HCT116 (cell line): ENCODE measurements at regions not wholly inside any gene's neighbourhood (a gene's known extent, or its start where the extent isn't known, plus 50 kb on each side); places are given as distances from the start of the nearest gene placed in this dataset.

Experiments
- ATAC-seq: fragments of 200-7000 bp; cut with Tn5 transposase; 2 replicates; pipeline ENCODE4 v1.9.1; 2020; ENCODE audit warnings: mild to moderate bottlenecking, moderate library complexity
- BruUV-seq: library from RNA; stranded (reverse); fragments of 400-500 nt; replicated peaks from 2 replicates; lab custom pipeline; 2021; lab: Mats Ljungman, UMichigan
- CTCF ChIA-PET: fragments of 300-600 bp; sonication (Branson Sonifier 250); formaldehyde crosslinking; loops from one replicate; lab custom pipeline; 2021; ENCODE audit warnings: antibody characterized with exemption; lab: Charles Lee
- POLR2A ChIA-PET: fragments of 300-600, 350-600 bp; sonication (Branson Sonifier 250); formaldehyde crosslinking; loops from one replicate; lab custom pipeline; 2021; ENCODE audit warnings: antibody characterized with exemption; lab: Charles Lee
- RAD21 ChIA-PET, 2 experiments: fragments of 300-600 bp; sonication (Branson Sonifier 250); formaldehyde crosslinking; loops; one replicate each; lab custom pipeline; 2023; ENCODE audit warnings: low total read pairs in 2 of 2; ENCODE audit not compliant: uncharacterized antibody in 2 of 2, unreplicated experiment in 2 of 2, low non-redundant PET in 1 of 2; lab: Charles Lee
- DNase-seq: peaks from one replicate; pipeline ENCODE4 v3.0.0-alpha.2; 2010; ENCODE audit warnings: low read depth, low spot score
- H2AFZ ChIP-seq: fragments of 200-600 bp; shearing (Covaris generic), sonication (generic); 2 replicates; pipeline ENCODE4 v1.6.1; 2017; ENCODE audit warnings: low read depth, mixed run types, mixed read lengths, antibody characterized with exemption, low read length; ENCODE audit not compliant: poor library complexity, severe bottlenecking
- H3K27ac ChIP-seq: 2 replicates; pipeline ENCODE4 v1.5.1; 2012; ENCODE audit warnings: low read depth, low read length
- H3K27me3 ChIP-seq: fragments of 200-600 bp; sonication (generic); 2 replicates; pipeline ENCODE4 v1.6.1; 2016; ENCODE audit warnings: mixed run types, low read length, mixed read lengths; ENCODE audit not compliant: insufficient read depth
- H3K36me3 ChIP-seq, 2 experiments: fragments of 200-500 bp in 1 of 2; fragments of 200-600 bp in 1 of 2; sonication (Bioruptor generic) in 1 of 2; sonication (generic) in 1 of 2; 2 replicates each; pipeline versions ENCODE4 v1.5.1 to v1.6.1; 2014 to 2016; ENCODE audit warnings: low read length in 2 of 2, inconsistent platforms in 1 of 2, mixed read lengths in 1 of 2, mixed run types in 1 of 2; ENCODE audit not compliant: insufficient read depth in 2 of 2, control insufficient read depth in 1 of 2
- H3K4me1 ChIP-seq, 2 experiments: fragments of 200-600 bp in 1 of 2; sonication (generic) in 1 of 2; 2 replicates each; pipeline versions ENCODE4 v1.5.1 to v1.6.1; 2012 to 2017; ENCODE audit warnings: low read length in 2 of 2, inconsistent platforms in 1 of 2, mild to moderate bottlenecking in 1 of 2, mixed read lengths in 1 of 2, mixed run types in 1 of 2, moderate library complexity in 1 of 2; ENCODE audit not compliant: insufficient read depth in 2 of 2, control insufficient read depth in 1 of 2
- H3K4me2 ChIP-seq: fragments of 200-600 bp; sonication (generic); 2 replicates; pipeline ENCODE4 v1.6.1; 2017; ENCODE audit warnings: mixed run types, low read length, mixed read lengths
- H3K4me3 ChIP-seq, 2 experiments: fragments of 200-600 bp in 1 of 2; sonication (generic) in 1 of 2; replicated peaks in 1 of 2; 2 replicates each; pipeline ENCODE4 v1.5.1; 2011 to 2016; ENCODE audit warnings: low read length in 2 of 2, control low read depth in 1 of 2, low read depth in 1 of 2, mild to moderate bottlenecking in 1 of 2, mixed read lengths in 1 of 2, mixed run types in 1 of 2
- H3K79me2 ChIP-seq: fragments of 200-600 bp; sonication (generic); 2 replicates; pipeline ENCODE4 v1.6.1; 2017; ENCODE audit warnings: mild to moderate bottlenecking, mixed run types, low read length, moderate library complexity, mixed read lengths; ENCODE audit not compliant: insufficient read depth
- H3K9ac ChIP-seq: fragments of 200-600 bp; sonication (generic); 2 replicates; pipeline ENCODE4 v1.6.1; 2016; ENCODE audit warnings: low read length, mixed read lengths
- H3K9me2 ChIP-seq: fragments of 200-600 bp; sonication (generic), shearing (Covaris generic); 2 replicates; pipeline ENCODE4 v1.6.1; 2017; ENCODE audit warnings: mixed run types, mild to moderate bottlenecking, moderate library complexity; ENCODE audit not compliant: insufficient read depth
- H3K9me3 ChIP-seq, 2 experiments: fragments of 200-500 bp in 1 of 2; fragments of 200-600 bp in 1 of 2; sonication (Bioruptor generic) in 1 of 2; sonication (generic) in 1 of 2; 2 replicates each; pipeline ENCODE4 v1.6.1; 2014 to 2017; ENCODE audit warnings: low read length in 2 of 2, mixed read lengths in 2 of 2, inconsistent platforms in 1 of 2, low read depth in 1 of 2, mild to moderate bottlenecking in 1 of 2, mixed run types in 1 of 2, moderate library complexity in 1 of 2; ENCODE audit not compliant: control insufficient read depth in 1 of 2, insufficient read depth in 1 of 2
- H4K20me1 ChIP-seq: fragments of 200-600 bp; sonication (generic), shearing (Covaris generic); 2 replicates; pipeline ENCODE4 v1.6.1; 2017; ENCODE audit warnings: mixed run types, mild to moderate bottlenecking, moderate library complexity; ENCODE audit not compliant: insufficient read depth
- CBX3 ChIP-seq: IDR thresholded peaks from 2 replicates; pipeline ENCODE4 v1.6.1; 2012; ENCODE audit warnings: low read depth
- CTCF ChIP-seq, 3 experiments: fragments of 200-600 bp in 1 of 3; sonication (generic) in 1 of 3; IDR thresholded peaks in 2 of 3; conservative IDR thresholded peaks in 1 of 3; 2 replicates each; pipeline ENCODE4 v1.5.1; 2012 to 2017; ENCODE audit warnings: low read depth in 2 of 3, low read length in 2 of 3, antibody characterized with exemption in 1 of 3, borderline replicate concordance in 1 of 3, control low read depth in 1 of 3, mild to moderate bottlenecking in 1 of 3, mixed read lengths in 1 of 3, mixed run types in 1 of 3, moderate library complexity in 1 of 3; ENCODE audit not compliant: insufficient read depth in 1 of 3
- EZH2phosphoT487 ChIP-seq: fragments of 200-600 bp; IDR thresholded peaks from 2 replicates; pipeline ENCODE4 v1.6.1; 2018; ENCODE audit warnings: antibody characterized with exemption, borderline replicate concordance
- FOSL1 ChIP-seq: IDR thresholded peaks from 2 replicates; pipeline ENCODE4 v1.6.1; 2012; ENCODE audit warnings: low read depth
- JUND ChIP-seq: IDR thresholded peaks from 2 replicates; pipeline ENCODE4 v1.6.1; 2012
- MAX ChIP-seq: IDR thresholded peaks from 2 replicates; pipeline ENCODE4 v1.6.1; 2012
- RAD21 ChIP-seq: IDR thresholded peaks from 2 replicates; pipeline ENCODE4 v1.6.1; 2012; ENCODE audit warnings: low read depth, mild to moderate bottlenecking
- REST ChIP-seq: IDR thresholded peaks from 2 replicates; pipeline ENCODE4 v1.6.1; 2012; ENCODE audit warnings: low read depth
- SRF ChIP-seq: IDR thresholded peaks from 2 replicates; pipeline ENCODE4 v1.6.1; 2012; ENCODE audit warnings: low read depth
- TCF7L2 ChIP-seq: IDR thresholded peaks from 2 replicates; pipeline ENCODE4 v1.7.0; 2011; ENCODE audit warnings: borderline replicate concordance, inconsistent platforms; ENCODE audit not compliant: insufficient read depth, insufficient read length; ENCODE audit errors: extremely low read depth
- YY1 ChIP-seq: IDR thresholded peaks from 2 replicates; pipeline ENCODE4 v1.6.1; 2011; ENCODE audit warnings: low read length, low read depth, moderate library complexity, mild to moderate bottlenecking; ENCODE audit not compliant: insufficient replicate concordance; ENCODE audit errors: extremely low read depth
- ZFX ChIP-seq: fragments of 450-650 bp; IDR thresholded peaks from 2 replicates; pipeline ENCODE4 v1.6.1; 2017
- intact Hi-C: fragments of 100-400 bp; cut with micrococcal nuclease; formaldehyde crosslinking; loops from 2 replicates; pipeline ENCODE4 v1.10.0; 2022

GRCh38 chr7:68623030-68623429 lies 975.2 kb upstream of the AUTS2 start:
- ChIA-PET POLR2A (no interaction called here), RAD21 (no interaction called here), CTCF (no interaction called here)
- intact Hi-C loops, result no loop called here
- H3K27ac ChIP-seq, result no peak overlapping the region
- no peak for TF ChIP-seq MAX
- no peak for TF ChIP-seq ZFX
- no peak for TF ChIP-seq SRF
- TF ChIP-seq CTCF (IDR thresholded peaks at IDR 0.05 in 2 of 3, conservative IDR thresholded peaks at IDR 0.05 in 1 of 3; ENCODE audit: borderline replicate concordance in 1 of 3, insufficient read depth in 1 of 3, low read depth in 2 of 3, low read length in 2 of 3), result no peak
- no peak for TF ChIP-seq REST
- no peak for TF ChIP-seq FOSL1
- no peak for TF ChIP-seq EZH2phosphoT487
- no peak for TF ChIP-seq CBX3
- no peak for TF ChIP-seq YY1
- TF ChIP-seq RAD21, result no peak
- TF ChIP-seq JUND, result no peak
- TF ChIP-seq TCF7L2, result no peak
- no peaks in the 10 kb centered on the region for H3K9me2 ChIP-seq
- H3K4me3 ChIP-seq, result no peak overlapping the region
- no peak overlapping the region for H3K4me2 ChIP-seq
- H3K79me2 ChIP-seq, result no peaks in the 10 kb centered on the region
- no peak for DNase-seq
- H3K9ac ChIP-seq, result no peak overlapping the region
- ATAC-seq, result no peak
- H3K4me1 ChIP-seq, result no peaks in the 10 kb centered on the region
- H2AFZ ChIP-seq, result no peak overlapping the region
- H4K20me1 ChIP-seq, result no peaks in the 10 kb centered on the region
- no TSS peak for BruUV-seq
- no peaks in the 10 kb centered on the region for H3K36me3 ChIP-seq
- peaks cover 0 to 21% of the 10 kb centered on the region in 2 experiments; a peak in 2 of 4 replicates for H3K9me3 ChIP-seq
- no peaks in the 10 kb centered on the region for H3K27me3 ChIP-seq
